ENCODE measurements at regions not wholly inside any gene's neighbourhood (a gene's known extent, or its start where the extent isn't known, plus 50 kb on each side); places are given as distances from the start of the nearest gene placed in this dataset.

GRCh38 chr7:96534221-96534620, 175.4 kb downstream of the SEM1 start:
- TF ChIP-seq ZNF70 (CRISPR knock-in tag; IDR thresholded peaks at IDR 0.05) (no peak), ARNTL (CRISPR knock-in tag; IDR thresholded peaks at IDR 0.05; ENCODE audit: borderline replicate concordance, low read depth) (no peak), GLIS3 (CRISPR knock-in tag; IDR thresholded peaks at IDR 0.05) (no peak), CSDC2 (CRISPR knock-in tag; IDR thresholded peaks at IDR 0.05) (no peak), POU6F1 (CRISPR knock-in tag; IDR thresholded peaks at IDR 0.05; ENCODE audit: borderline replicate concordance, low read depth) (no peak), TSHZ2 (CRISPR knock-in tag; IDR thresholded peaks at IDR 0.05) (no peak), ZFP3 (CRISPR knock-in tag; IDR thresholded peaks at IDR 0.05) (no peak), OSR1 (CRISPR knock-in tag; IDR thresholded peaks at IDR 0.05) (no peak), ESRRG (CRISPR knock-in tag; IDR thresholded peaks at IDR 0.05) (no peak)
- TF ChIP-seq, protein P1, sequence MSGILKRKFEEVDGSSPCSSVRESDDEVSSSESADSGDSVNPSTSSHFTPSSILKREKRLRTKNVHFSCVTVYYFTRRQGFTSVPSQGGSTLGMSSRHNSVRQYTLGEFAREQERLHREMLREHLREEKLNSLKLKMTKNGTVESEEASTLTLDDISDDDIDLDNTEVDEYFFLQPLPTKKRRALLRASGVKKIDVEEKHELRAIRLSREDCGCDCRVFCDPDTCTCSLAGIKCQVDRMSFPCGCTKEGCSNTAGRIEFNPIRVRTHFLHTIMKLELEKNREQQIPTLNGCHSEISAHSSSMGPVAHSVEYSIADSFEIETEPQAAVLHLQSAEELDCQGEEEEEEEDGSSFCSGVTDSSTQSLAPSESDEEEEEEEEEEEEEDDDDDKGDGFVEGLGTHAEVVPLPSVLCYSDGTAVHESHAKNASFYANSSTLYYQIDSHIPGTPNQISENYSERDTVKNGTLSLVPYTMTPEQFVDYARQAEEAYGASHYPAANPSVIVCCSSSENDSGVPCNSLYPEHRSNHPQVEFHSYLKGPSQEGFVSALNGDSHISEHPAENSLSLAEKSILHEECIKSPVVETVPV (CRISPR knock-in tag; IDR thresholded peaks at IDR 0.05) = no peak
- TF ChIP-seq, protein P2, sequence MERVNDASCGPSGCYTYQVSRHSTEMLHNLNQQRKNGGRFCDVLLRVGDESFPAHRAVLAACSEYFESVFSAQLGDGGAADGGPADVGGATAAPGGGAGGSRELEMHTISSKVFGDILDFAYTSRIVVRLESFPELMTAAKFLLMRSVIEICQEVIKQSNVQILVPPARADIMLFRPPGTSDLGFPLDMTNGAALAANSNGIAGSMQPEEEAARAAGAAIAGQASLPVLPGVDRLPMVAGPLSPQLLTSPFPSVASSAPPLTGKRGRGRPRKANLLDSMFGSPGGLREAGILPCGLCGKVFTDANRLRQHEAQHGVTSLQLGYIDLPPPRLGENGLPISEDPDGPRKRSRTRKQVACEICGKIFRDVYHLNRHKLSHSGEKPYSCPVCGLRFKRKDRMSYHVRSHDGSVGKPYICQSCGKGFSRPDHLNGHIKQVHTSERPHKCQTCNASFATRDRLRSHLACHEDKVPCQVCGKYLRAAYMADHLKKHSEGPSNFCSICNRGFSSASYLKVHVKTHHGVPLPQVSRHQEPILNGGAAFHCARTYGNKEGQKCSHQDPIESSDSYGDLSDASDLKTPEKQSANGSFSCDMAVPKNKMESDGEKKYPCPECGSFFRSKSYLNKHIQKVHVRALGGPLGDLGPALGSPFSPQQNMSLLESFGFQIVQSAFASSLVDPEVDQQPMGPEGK (CRISPR knock-in tag; IDR thresholded peaks at IDR 0.05; ENCODE audit: borderline replicate concordance) = no peak
- TF ChIP-seq, protein P3, sequence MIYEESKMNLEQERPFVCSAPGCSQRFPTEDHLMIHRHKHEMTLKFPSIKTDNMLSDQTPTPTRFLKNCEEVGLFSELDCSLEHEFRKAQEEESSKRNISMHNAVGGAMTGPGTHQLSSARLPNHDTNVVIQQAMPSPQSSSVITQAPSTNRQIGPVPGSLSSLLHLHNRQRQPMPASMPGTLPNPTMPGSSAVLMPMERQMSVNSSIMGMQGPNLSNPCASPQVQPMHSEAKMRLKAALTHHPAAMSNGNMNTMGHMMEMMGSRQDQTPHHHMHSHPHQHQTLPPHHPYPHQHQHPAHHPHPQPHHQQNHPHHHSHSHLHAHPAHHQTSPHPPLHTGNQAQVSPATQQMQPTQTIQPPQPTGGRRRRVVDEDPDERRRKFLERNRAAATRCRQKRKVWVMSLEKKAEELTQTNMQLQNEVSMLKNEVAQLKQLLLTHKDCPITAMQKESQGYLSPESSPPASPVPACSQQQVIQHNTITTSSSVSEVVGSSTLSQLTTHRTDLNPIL (CRISPR knock-in tag; IDR thresholded peaks at IDR 0.05; ENCODE audit: low read depth) = no peak
- ATAC-seq = no peak

GRCh38 chr7:96532428-96532935, 177.2 kb downstream of the SEM1 start:
- TF ChIP-seq SNAI2 (CRISPR knock-in tag; IDR thresholded peaks at IDR 0.05) (no peak), RARB (CRISPR knock-in tag; IDR thresholded peaks at IDR 0.05) (no peak), ZFP30 (CRISPR knock-in tag; IDR thresholded peaks at IDR 0.05) (no peak), ESRRG (CRISPR knock-in tag; IDR thresholded peaks at IDR 0.05) (no peak), ZNF70 (CRISPR knock-in tag; IDR thresholded peaks at IDR 0.05) (no peak)
- ATAC-seq = no peak

DNA sequence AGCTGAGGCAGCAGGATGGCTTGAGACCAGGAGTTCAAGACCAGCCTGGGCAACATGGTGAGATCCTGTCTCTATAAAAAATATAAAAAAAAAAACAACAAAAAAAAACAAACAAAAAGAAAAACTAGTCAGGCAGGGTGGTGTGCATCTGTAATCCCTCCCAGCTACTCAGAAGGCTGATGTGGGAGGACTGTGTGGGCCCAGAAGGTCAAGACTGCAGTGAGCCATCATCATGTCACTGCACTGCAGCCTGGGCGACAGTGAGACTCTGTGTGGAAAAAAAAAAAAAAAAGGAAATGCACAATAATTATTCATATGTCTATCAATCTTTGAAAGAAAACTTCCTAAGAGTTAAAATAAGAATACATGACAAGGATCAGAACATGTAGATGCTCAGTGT, 178.3 kb downstream of the SEM1 start:
- ATAC-seq = no peak
- TF ChIP-seq OSR1 (CRISPR knock-in tag; IDR thresholded peaks at IDR 0.05) (no peak), ZNF8 (CRISPR knock-in tag; IDR thresholded peaks at IDR 0.05) (no peak), TOX (CRISPR knock-in tag; IDR thresholded peaks at IDR 0.05; ENCODE audit: borderline replicate concordance) (no peak), TCF4 (CRISPR knock-in tag; IDR thresholded peaks at IDR 0.05; ENCODE audit: borderline replicate concordance) (no peak), SNAI2 (CRISPR knock-in tag; IDR thresholded peaks at IDR 0.05) (no peak), ZNF70 (CRISPR knock-in tag; IDR thresholded peaks at IDR 0.05) (no peak), ZNF565 (CRISPR knock-in tag; conservative IDR thresholded peaks at IDR 0.05; ENCODE audit: low read depth) (no peak), ZC3H10 (CRISPR knock-in tag; IDR thresholded peaks at IDR 0.05) (no peak), ESRRG (CRISPR knock-in tag; IDR thresholded peaks at IDR 0.05) (no peak), BACH2 (CRISPR knock-in tag; IDR thresholded peaks at IDR 0.05; ENCODE audit: borderline replicate concordance) (no peak), ISL1 (CRISPR knock-in tag; IDR thresholded peaks at IDR 0.05) (no peak), CSDC2 (CRISPR knock-in tag; IDR thresholded peaks at IDR 0.05) (no peak), RARB (CRISPR knock-in tag; IDR thresholded peaks at IDR 0.05) (no peak), PPARA (CRISPR knock-in tag; IDR thresholded peaks at IDR 0.05; ENCODE audit: borderline replicate concordance) (no peak), ARNTL (CRISPR knock-in tag; IDR thresholded peaks at IDR 0.05; ENCODE audit: borderline replicate concordance, low read depth) (no peak)
- TF ChIP-seq, protein P3 (CRISPR knock-in tag; IDR thresholded peaks at IDR 0.05; ENCODE audit: low read depth) = no peak
- TF ChIP-seq, protein P1 (CRISPR knock-in tag; IDR thresholded peaks at IDR 0.05) = no peak
- TF ChIP-seq, protein P2 (CRISPR knock-in tag; IDR thresholded peaks at IDR 0.05; ENCODE audit: borderline replicate concordance) = no peak
